ENCODE measurements at regions not wholly inside any gene's neighbourhood (a gene's known extent, or its start where the extent isn't known, plus 50 kb on each side); places are given as distances from the start of the nearest gene placed in this dataset.
A peak's percentile ranks its signal among the peaks of the same experiment; 100 is the strongest.

DNA sequence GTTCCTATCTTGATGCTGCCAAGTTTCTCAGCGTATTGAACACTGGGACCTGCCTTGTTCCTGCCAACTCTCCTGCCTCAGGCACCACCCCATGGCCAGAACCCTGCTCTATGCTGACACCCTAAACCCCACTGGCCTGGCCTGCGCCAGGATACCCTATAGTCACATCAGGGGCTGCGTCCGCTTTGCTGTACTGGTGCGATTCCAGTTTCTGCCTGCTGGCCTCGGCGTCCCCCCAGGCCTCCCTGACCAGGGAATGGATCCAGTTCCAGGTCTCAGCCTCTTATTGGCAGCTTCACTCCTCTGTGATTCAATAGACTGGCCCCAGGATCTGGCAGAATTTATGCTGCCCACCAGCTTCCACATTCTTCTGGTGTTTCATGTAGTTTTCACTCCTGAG, 55.0 kb downstream of the GPR6 start:
- no peak for DNase-seq (ENCODE audit: low read depth in 3 of 3)

DNA sequence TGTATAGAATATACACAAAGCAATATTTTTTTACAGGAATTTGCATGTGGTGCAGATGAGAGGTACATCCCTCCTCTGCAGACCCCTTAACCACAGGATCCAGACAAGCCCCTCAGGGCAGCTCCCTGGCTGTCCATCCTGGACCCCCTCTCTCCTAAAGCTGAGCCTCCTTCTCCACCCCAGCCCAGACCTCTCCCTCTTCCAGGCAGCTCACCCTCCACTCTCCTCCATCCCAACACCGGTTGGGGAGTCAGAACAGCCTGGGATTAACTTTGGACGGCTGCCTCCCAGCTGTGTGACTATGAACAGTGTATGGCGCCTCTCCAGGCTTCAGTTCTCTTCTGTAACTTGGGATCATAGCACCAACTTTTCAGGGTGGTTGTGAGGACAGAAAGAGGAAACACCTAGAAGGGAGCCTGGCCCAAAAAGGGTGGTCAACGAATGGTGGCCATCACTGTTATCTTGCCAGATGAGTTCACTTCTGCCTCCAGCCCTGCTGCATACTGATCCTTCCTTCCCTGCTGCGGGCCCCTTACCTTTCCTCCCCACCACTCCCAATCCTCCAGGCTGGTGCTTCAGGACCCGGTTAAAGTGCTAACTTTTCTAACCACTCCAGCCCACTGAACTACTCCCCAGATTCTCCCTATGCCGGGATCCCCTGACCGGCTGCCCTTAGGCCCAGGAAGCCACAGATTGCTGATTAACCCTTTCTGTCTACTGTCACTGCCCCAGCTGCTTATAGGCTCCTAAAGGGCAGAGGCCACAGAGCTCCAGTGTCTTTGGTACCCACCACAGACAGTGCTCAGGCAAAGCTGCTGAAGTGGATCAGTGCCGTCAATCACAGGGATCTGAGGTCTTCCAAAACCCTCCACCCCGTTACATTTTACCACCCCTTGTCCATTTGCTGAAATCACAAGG, 55.9 kb downstream of the GPR6 start:
- DNase-seq (ENCODE audit: low read depth in 3 of 3) = no peak

DNA sequence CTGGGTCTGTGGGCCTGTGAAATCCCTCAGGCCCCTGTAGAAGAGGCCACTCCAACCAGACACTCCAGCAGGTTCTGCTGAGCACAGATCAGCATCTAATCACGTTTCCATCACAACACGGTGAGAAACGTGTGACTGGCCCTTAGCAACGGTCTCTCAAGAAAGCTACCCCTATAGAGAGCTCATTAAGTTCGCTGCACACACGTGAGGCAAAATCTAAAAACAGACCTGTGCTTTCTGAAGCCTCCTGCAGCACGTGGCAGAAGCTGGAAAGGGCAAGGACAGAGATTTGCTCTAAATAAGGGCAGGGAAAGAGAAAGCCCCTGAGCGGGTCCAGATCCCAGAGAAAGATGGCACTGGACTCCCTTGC, 56.5 kb downstream of the GPR6 start:
- no peak for DNase-seq (ENCODE audit: low read depth in 3 of 3)

DNA sequence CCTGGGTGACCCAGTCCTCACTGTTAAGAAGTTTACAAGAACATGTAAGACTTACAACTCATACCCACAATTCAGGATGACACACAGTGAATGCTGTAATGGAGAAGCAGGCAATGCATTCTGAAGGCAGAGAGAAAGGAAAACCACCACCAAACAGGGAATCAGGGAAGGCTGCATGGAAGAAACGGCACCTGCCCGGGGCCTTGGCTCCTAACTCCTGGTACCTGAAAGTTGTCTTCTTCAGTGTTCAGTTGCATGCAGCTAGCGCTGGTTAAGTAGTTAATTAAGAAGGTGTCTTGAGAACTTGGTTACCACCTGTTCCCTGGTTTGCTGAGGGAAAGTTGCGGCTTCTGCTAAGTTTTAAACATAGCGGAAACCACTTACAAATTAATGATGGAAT, 57.2 kb downstream of the GPR6 start:
- no peak for DNase-seq (ENCODE audit: low read depth in 3 of 3)

DNA sequence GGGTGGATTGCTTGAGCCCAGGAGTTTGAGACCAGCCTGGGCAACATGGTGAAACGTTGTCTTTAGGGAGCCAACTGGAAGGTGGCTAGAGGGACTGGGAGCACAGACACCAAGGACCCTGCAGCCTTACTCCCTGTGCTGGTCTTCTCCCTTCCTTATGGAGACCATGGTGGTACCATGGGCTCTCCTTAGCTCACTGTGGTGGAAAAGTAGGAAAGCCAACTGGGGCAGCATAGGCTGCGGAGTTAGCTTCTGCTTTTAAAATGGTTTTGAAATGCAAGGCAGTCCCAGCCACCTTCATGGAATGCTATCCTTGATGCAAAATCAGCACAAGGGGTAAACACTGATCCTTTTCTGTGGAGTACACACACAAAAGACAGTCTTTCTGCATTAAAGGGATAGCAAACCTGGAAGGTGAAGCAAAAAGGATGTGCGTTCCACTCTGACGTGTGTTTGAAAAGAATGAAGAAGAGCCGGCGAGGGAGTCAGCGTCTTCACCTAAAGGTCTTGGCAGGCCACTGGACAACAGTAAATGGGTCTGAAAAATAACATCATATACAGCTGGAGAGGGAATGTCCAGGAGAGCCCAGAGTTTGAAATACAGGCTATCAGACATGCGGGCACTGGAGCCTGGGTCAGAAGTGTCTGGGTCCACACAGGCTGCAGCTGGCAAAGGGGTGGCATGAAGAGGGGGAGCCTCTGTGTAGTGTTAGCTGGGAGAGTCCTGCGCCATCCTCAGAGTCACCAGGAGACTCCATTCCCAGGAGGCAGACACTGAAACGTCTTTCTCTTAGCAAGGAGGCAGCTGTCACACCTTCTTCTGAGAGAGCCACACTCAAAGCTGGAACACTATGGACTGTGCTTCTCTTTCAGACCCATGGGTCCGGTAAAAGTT, 58.5 kb downstream of the GPR6 start:
- no peak for DNase-seq (ENCODE audit: low read depth in 3 of 3)

DNA sequence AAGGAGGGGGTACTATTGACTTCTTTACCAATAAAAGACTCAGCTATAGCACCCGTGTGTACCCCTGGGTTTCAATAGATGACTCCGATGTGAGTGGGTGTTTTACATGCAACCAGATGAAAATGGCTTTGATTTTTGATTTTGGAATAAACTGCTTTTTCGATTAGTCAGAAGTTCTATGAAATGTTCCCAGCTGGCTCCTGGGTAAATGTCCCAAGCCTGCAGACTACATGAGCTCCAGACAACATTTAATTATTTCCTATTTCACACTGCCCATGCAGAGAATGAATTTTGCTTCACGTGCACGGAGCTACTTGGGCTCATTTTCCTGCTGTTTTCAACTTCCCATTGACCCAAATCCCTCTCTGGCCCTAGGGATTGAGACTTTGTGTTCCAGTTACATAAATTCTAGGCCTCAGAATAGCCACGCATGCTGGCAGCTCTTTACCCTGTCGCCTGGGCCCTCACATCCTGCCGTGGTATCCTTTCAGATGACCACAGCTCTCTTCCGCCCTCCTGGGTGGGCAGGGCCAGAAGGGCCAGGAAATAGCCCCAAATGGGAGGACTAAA, 59.7 kb downstream of the GPR6 start:
- DNase-seq (ENCODE audit: low read depth in 3 of 3) = no peak

DNA sequence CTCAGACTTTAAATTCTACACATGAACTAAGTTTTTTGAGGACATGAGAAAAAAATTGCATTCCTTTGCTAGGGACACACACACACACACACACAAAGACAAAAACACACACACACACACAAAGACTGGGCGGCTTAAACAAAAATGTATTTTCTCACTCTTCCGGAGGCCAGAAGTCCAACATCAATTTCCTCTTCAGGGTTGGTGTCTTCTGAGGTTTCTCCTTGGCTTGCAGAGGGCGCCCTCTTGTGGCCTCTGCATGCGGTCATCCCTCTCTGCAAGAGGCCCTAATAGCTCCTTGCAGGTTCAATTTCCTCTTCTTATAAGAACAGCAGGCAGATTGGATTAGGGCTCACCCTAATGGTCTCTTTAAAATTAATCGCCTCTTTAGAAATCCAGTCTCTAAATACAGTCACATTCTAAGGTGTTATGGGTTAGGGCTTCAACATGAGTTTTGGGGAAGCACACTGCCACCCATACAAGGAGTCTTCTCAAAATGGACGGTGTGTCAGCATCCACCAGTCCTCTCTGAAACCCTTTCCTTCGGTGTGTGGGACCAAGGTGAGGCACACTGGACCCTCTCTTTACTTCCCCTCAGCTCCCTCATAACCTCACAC, 61.4 kb downstream of the GPR6 start:
- DNase-seq (ENCODE audit: low read depth in 3 of 3) = peak; percentile 65 to 82 (median 73)

DNA sequence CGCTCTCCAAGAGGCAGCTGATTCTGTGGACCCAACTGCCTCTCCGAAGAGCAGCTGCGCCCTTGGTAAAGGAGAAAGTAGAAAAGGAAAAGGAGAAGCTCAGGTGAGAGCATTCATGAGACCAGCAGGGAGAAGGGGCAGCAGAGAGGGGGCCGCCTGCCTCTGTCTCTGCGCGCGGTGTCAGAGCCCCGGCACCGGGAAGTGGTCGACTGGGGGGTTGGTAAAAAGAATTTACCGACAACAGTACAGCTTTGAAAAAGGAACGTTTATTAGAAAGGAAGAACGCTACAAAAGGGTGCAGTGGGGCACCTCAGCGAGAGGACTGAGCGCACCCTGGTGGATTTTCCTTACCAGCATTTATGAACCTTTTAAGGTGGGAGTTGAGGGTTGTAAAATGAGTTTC, 61.9 kb downstream of the GPR6 start:
- peak; percentile 4 to 23 (median 14) for DNase-seq (ENCODE audit: low read depth in 3 of 3)

DNA sequence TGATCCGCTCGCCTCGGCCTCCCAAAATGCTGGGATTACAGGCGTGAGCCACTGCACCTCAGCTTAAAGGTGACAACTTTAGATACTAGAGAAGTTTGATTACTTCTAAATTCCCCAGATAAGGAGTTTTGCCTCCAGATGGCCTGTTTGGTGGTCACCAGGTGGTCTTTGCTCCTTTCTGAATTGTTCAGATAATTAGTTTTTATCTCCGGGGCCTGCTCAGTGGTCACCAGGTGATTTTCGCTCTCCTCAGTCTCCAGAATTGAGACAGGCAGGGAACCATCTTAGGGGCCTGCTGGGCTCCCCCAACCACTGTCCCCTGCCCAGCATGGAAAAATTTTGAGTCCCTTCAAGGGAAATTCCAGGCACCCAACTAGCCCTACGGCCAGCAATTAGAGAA, 62.6 kb downstream of the GPR6 start:
- DNase-seq (ENCODE audit: low read depth in 3 of 3) = no peak

DNA sequence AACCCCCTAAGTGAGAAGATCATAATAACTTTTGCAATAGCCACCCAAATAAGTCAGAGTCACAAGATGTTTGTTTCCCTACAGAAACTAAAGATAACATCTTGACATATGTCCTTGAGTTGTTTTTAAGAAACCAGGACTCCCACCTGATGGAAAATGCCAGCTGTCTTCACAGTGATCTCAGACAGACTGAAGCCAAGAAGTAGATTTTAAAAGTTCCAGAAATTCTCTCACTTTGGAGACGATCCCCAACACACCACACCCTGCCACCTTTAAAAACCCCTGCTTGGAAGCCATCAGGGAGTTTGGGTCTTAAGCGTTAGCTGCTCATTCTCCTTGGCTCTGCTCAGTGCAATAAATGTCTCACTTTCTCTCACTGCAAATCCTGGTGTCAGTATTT, 63.0 kb downstream of the GPR6 start:
- DNase-seq (ENCODE audit: low read depth in 3 of 3) = no peak

DNA sequence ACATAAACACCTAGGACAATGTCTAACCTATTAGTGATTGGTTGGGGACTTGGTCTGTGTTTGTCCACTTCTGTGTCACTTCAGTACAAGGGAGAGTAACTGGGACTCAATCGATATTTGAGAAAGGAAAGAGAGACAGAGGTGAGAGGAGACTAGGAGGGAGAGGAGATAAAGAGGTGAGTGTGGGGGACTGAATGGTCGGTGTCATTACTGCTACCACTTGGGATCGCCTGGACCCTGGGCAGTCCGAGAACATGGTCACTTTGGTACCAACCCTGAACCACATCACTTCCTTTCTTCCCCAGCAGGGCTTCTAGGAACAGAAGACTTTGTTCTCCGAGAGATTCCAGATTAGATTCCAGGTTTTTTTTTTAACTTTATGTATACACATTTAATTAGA, 63.7 kb downstream of the GPR6 start:
- DNase-seq (ENCODE audit: low read depth in 3 of 3) = no peak

DNA sequence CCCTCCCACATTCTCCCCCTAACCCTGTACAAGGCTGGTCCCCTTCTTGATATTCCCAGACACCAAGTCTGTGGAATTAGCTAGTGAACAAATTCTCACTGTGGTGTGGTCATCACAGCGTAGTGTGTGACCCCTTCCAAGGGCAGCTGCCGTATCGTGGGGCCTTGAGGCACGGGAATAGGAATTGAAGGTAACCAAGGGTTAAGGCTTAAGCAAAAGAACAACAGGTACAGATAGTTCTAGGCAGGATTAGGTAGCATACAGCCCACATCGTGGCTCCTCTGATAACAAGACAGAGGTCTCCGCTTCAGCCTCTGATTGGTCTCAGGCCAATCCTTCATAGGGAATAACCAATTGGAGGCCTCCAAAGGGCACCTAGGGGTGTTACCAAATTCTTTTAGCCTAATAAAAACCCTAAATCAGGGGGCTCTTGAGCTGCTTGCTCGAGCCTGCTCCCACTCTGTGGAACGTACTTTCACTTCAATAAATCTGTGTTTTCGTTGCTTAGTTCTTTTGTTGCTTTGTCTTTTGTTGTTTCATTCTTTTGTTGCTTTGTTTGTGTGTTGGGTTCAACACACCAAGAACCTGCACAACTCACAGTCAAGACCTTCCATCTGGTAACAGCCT, 64.7 kb downstream of the GPR6 start:
- DNase-seq (ENCODE audit: low read depth in 3 of 3) = no peak

DNA sequence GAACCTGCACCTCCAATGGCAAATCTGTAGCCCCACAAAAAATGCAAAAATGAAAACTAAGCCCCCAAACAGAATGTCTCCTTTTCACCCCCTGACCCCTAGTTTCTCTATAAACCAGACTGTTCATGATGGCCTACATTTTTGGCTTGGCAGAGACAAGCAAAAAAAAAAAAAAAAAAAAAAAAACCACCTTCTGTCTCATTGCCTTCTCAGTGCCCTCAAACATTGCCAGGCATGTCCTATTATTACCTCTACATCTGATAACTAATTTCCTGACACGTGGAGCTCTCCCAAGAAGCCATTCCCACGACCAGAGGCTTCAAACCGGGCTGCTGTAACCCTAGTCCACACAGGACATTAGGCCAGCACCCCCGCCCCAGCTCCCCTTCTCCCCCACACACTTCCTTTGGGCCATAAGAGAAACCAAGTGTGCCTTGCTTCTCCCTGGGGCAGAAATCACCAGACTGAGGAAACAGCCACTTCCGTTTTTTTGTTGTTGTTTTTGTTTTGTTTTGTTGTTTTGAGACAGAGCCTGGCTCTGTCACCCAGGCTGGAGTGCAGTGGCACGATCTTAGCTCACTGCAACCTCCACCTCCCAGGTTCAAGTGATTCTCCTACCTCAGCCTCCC, 65.4 kb downstream of the GPR6 start:
- no peak for DNase-seq (ENCODE audit: low read depth in 3 of 3)

DNA sequence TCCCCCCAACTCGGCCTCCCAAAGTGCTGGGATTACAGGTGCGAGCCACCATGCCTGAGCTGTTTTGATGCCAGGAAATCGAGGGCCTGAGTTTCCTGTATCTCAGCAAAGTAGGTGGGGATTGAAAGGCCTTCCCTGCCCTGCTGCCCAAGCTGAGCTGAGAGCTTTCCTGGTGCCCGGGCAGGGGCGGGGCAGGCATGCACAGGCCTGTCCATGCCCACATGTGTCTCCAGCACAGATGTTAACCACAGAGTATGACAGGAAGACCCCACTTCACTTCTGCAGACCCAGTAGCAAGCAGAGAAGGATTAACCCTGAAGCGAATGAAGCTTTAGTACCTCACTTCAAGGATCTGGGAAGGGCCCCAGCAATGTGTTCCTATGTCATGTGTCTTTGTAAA, 66.0 kb downstream of the GPR6 start:
- DNase-seq (ENCODE audit: low read depth in 3 of 3) = no peak

DNA sequence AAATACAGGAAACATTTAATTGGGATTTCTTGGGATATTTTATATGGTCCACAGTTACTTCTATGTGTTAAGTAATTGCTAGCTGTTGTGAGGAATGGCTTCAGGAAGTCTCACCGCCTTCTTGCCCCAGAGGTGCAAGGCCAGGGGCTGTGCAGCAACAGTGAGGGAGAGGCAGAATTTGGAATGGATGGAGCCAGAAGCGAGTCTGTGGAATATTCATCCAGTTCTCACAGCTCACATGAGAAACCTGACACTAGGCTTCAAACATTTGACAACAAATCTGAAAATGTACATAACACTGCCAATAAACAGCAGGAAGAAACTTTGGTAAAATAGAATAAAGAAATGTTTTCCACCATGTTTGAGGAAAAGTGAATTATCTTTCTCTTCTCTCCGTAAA, 66.5 kb downstream of the GPR6 start:
- DNase-seq (ENCODE audit: low read depth in 3 of 3) = no peak

DNA sequence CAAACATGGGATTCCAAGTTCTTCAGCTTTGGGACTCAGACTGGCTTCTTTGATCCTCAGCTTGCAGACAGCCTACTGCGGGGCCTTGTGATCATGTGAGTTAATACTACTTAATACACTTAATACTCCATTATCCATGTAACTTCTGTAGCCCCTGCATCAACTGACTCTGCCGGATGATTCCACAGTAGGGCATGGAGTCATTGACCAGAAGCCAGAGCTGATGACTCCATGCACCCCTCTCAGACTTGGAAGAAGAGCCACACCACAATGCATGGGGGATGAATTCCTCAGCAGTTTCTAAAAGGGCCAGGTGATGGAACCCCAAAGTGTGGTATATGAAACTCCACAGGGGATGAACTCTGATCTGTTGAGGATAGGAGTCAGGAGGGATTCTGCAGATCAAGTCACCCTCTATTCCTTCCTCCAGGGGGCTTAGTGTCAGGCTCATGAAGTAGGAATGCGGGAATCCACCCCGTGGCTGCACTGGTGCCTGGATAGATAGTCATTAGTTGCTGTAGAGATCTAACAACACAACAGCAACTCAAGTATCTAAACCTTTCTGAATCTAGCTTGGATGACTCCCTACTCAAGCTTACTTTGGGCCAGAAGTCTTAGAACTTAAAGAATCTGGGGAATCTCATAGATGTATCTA, 70.2 kb downstream of the GPR6 start:
- DNase-seq (ENCODE audit: low read depth in 3 of 3) = no peak

DNA sequence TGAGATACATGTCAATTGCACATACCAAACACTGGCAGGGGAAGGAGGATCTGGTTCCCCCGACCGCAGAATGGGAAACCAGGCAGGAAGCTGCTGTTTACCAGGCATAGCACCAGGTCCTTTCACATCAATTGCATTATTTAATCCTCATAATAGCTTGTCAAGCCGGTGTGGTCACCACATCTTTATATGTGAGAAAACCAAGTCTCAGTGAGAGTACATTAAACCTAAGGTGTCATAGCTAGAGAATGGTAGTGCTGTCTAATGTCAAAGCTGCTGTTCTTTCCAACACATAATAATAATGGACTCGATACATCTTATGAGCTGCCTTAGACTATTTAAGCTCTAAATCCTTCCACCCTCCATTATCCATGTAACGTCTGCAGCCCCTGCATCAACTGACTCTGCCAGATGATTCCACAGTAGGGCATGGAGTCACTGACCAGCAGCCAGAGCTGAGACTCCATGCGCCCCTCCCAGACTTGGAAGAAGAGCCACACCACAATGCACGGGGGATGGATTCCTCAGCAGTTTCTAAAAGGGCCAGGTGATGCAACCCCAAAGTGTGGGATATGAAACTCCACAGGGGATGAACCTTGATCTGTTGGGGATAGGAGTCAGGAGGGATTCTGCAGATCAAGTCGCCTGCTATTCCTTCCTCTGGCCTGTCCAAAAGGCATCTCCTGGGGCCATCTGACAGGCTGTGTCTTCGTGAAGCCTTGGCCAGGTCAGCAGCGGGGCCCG, 71.8 kb downstream of the GPR6 start:
- DNase-seq (ENCODE audit: low read depth in 3 of 3) = no peak
